NCI-H226 (cell line): ENCODE measurements at regions not wholly inside any gene's neighbourhood (a gene's known extent, or its start where the extent isn't known, plus 50 kb on each side); places are given as distances from the start of the nearest gene placed in this dataset.
A peak's percentile ranks its signal among the peaks of the same experiment; 100 is the strongest.

Experiments
- DNase-seq: peaks from one replicate; pipeline ENCODE4 v3.0.0-alpha.2; 2015

DNA sequence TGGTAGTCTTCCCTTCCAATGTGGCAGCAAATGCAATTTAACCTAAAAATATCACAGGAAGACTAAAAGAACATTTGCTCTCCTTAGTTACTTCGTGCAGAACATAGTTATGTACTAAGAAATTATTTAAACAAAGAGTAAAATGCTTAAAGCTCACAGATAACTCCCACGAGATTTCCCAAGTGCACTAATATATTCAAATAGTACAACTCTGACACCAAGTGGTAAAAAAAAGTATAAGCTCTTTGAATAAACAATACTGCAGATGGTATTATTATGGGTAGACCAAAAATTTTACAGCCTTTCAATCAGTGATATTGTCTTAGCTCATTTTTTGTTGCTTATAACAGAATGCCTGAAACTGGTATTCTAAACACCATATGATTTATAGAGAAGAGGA is 52.8 kb upstream of the FILIP1 start:
- peak; percentile 11 for DNase-seq

DNA sequence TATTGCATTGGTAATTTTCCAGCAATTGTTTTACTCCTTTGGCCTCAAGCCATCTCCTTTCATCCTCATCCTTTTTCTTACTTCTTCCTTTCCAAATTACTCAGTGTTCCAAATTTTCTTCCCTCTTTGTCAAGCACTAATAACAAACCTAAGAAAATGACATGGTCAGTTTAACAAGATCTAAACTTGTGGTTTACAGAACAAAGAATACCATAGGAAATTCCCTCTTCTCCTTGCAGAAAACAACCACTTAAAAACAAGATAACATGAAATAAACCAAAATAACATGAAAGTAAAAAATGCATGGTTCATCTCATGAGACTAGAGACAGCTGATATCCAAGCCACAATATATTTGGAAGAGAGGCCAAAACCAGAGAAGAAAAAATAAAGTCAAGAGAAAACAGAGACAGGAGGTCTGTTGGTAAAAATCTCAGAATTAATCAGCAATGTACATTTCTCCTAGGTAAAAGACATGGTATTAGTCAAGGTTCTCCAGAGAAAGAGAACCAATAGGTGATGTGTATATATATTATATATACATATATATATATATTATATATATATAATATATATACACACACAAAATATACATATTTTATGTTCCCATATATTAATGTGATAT is 51.0 kb upstream of the SENP6 start:
- DNase-seq: no peak

DNA sequence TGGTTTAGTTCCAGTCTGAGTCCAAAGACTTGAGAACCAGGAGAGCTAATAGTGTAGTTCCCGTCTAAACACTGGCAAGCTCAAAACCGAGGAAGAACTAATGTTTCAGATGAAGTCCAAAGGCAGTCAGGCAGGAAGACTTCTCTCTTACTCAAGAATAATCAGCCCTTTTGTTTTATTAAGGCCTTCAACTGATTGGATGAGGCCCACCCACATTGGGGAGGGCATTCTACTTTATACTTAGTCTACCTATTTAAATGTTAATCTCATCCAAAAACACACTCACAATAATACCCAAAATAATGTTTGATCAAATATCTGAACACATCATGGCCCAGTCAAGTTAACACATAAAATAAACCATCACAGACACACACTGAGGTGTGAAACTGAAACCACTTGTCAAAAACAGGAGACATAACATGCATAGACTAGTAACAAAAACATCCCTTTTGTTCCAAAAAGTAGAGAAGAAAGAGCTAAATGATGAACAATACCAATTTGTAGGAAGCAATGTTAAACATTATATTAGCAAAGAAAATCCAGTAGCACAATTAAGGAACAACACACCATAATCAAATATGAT is 50.2 kb upstream of the SENP6 start:
- no peak for DNase-seq
